SH-SY5Y (cell line): ENCODE measurements at regions not wholly inside any gene's neighbourhood (a gene's known extent, or its start where the extent isn't known, plus 50 kb on each side); places are given as distances from the start of the nearest gene placed in this dataset.

Experiments
- GATA2 ChIP-seq: IDR thresholded peaks from 2 replicates; pipeline ENCODE4 v1.6.1; 2011; ENCODE audit warnings: mild to moderate bottlenecking, low read depth, low read length
- GATA3 ChIP-seq: IDR thresholded peaks from 2 replicates; pipeline ENCODE4 v1.6.1; 2011; ENCODE audit warnings: low read depth, mild to moderate bottlenecking, low read length, moderate library complexity

- no peak for TF ChIP-seq GATA2
- no peak for TF ChIP-seq GATA3
These were observed 983.1 kb upstream of the PABPC4L start for GRCh38 chr4:135184715-135185114.
